GM18499 (cell line): ENCODE measurements at regions not wholly inside any gene's neighbourhood (a gene's known extent, or its start where the extent isn't known, plus 50 kb on each side); places are given as distances from the start of the nearest gene placed in this dataset.
"Not testable (repeated sequence)": the region's sequence is repeated elsewhere in the genome, so short reads cannot be mapped to it uniquely, and the experiment has no call there.

Experiments
- ATAC-seq: cut with Tn5 transposase; IDR thresholded peaks from one replicate; pipeline ENCODE4 v1.9.1; 2021; ENCODE audit warnings: moderate number of reproducible peaks; ENCODE audit not compliant: insufficient read depth, unreplicated experiment

DNA sequence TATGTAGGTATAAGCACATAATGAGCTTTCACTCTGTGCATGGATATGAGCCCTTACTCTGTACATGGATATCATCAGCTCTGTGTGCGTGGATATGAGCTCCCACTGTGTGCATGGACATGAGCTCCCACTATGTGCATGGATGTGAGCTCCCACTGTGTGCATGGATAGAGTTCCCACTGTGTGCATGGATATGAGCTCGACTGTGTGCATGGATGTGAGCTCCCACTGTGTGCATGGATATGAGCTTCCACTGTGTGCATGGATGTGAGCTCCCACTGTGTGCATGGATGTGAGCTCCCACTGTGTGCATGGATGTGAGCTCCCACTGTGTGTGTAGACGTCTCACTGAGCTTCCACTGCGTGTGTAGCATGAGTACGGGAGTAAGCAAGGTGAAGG lies 149.3 kb upstream of the ALKAL2 start:
- ATAC-seq, result no peak

DNA sequence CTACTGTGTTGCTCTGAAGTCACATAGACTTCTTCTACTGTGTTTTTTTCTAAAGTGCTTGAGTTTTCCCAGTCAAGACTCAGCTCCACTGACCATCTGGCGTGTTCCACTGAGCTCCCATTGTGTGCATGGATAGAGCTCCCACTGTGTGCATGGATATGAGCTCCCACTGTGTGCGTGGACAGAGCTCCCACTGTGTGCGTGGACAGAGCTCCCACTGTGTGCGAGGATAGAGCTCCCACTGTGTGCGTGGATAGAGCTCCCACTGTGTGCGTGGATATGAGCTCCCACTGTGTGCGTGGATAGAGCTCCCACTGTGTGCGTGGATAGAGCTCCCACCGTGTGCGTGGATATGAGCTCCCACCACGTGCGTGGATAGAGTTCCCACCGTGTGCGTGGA lies 148.3 kb upstream of the ALKAL2 start:
- ATAC-seq, result no peak

DNA sequence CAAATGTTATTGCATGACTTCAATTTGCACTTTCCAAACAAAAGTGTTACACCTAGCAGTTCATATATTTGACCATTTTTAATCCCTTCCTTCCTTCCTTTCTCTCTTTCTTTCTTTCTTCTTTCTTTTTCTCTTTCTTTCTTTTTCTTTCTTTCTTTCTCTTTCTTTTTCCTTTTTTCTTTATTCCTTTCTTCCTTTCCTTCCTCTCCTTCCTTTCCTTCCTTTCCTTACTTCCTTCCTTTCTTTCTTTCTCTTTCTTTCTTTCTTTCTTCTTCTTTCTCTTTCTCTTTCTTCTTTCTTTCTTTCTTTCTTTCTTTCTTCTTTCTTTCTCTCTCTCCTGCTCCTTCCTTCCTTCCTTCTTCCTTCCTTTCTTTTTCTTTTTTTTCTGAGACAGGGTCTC lies 146.7 kb upstream of the ALKAL2 start:
- ATAC-seq, result no peak

DNA sequence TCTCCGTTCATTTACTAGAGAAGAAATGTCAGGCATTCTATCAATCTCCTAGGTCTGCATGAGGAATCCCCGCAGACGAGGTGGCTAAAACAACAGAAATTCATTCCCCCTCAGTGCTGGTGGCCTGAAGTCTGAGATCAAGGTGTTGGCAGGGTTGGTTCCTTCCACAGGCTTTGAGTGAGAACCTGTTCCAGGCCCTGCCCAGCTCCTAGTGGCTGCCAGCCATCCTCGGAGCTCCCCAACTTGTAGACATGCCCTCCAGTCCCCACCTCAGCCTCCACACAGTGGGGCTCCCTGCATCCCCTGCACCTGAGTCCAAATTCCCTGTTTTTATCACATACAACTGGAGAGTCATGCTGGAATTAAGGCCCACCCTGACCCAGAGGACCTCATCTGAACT lies 145.3 kb upstream of the ALKAL2 start:
- no peak for ATAC-seq

DNA sequence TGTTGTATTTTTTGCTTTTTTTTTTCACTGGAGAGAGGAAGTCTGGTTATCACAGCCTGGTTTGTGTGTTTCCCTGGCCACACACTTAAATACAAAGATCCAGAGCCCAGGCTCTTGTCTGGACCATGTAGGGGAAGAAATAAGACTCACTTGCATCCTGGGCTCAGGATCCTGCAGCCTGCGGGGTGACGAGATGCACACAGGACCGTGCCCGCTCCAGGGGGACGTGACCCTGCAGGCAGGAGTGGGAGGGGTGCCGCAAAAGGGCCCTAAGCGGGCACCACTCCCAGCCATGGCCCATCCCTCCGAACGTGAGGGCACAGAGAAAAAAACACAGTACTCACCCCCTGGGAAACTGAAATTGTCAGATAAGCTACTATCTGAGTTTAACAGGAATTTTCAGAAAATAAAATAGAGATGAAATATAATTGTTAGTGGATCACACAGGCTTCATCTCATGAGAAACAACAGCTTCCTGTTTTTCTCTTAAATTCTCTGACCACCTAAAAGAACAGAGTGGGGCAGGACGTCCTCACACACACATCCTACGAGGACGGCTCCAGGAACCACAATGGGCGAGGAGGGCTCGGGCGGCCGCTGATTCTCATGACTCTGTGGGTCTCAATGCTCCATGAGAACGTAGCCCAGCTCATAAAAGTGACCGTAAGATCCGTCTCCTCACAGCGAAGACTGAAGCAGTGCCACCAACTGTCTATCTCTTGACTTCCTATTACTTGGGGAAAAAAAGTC lies 142.6 kb upstream of the ALKAL2 start:
- no peak for ATAC-seq

DNA sequence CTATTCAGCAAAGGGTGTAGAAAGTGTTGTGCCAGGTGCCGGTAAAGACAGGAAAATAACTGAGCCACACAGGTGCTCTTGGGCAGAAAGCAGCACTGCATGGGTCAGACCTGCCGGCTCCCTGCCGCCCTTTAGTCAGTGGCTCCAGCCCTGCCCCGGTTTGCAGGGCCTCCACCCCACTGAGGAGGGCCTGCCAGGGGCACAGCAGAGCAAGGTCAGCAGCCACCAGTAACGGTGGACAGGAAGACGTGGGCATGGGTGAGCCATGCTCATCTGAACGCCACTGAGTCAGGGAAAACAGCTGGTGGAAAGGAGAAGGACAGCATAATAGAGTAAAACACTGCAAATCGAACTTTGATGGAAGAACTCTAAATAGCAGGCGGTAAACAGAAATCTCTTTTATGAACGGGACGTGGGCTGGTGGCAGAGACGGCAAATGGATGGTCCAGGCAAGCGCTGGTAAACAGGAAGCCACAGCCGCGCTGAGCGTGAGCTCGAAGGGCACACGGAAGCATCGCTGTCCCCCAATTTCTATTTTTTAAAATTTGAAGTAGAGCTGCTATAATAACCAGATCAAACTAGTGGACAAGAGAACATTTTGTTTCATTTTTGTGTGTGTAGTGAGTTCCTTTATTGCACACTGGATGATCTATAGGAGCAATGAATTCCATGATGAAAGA lies 141.8 kb upstream of the ALKAL2 start:
- ATAC-seq, result no peak

DNA sequence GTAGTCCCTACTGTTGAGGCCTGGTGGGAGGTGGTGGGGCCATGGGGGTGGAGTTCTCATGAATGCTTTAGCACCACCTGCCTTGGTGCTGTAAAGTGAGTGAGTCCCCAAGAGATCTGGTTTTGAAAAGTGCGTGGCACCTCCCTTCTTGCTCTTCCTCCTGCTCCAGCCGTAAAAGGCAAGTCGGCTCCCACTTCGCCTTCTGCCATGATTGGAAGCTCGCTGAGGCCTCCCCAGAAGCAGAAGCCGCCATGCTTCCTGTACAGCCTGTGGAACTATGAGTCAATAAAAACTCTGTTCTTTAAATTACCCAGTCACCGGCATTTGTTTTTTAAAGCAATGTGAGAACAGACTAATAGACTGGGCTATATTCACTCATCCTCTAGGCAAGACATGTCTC lies 141.3 kb upstream of the ALKAL2 start:
- ATAC-seq, result no peak

DNA sequence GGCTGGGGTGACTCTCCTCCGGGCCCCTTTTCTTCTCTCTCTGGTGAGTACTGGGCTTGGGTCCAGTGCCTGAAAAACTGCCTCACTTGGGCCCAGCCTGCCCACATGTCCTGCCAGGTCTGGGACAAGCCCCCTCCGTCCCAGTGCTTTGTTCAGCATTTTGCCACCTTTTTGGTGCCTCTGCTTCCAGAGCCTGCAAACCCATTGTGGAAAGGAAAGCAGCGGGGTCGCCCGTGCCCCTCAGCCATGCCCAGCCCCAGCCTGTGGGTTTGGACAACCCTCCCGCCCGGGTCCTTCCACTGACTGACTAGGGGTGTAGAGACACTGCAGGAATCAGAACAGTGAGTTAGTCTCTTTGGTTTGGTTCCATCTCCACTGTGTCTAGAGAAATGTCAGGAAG lies 140.7 kb upstream of the ALKAL2 start:
- no peak for ATAC-seq

DNA sequence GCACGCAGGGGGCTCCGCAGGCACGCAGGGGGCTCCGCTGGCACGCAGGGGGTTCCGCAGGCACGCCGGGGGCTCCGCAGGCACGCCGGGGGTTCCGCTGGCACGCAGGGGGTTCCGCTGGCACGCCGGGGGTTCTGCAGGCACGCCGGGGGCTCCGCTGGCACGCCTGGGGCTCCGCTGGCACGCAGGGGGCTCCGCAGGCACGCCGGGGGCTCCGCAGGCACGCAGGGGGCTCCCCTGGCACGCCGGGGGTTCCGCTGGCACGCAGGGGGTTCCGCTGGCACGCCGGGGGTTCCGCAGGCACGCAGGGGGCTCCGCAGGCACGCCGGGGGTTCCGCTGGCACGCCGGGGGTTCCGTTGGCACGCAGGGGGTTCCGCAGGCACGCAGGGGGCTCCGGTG lies 138.8 kb upstream of the ALKAL2 start:
- not testable (repeated sequence) for ATAC-seq

DNA sequence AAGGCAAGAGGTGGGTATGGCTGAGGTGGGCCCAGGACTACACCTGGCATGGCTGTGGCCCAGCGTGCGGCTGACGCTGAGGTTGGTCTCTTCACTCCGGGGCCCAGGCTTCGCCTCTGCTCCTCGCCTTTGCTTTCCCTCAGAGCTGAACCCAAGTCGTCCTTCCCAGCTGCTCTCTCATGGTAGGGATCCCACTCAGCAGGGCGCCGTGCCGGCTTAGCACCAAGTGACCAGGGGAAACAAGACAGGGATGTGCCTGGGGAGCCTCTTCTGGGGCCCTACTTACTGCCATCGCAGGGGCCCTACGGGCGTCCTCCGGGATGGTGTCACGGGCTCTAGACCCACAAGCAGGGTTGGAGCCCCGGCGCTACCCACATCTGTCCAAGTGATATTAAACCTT lies 138.1 kb upstream of the ALKAL2 start:
- no peak for ATAC-seq

DNA sequence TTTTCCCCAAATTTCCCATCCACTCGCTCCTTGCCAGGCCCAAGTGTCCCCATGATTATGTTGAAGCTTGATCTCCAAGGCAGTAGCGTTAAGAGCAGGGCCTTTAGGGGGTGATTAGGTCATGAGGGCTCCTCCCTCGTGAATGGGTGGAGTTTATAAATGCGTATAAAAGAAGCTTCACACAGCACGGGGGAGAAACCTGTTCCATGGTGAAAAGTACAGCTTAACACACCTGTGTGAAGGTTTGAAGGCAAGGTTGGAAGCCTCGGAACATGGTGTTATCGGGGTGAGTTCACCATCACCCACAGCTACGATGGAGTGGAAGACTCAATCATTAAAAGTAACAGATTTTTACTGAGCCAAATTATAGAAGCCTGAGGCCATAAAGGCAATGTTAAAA lies 137.4 kb upstream of the ALKAL2 start:
- no peak for ATAC-seq

DNA sequence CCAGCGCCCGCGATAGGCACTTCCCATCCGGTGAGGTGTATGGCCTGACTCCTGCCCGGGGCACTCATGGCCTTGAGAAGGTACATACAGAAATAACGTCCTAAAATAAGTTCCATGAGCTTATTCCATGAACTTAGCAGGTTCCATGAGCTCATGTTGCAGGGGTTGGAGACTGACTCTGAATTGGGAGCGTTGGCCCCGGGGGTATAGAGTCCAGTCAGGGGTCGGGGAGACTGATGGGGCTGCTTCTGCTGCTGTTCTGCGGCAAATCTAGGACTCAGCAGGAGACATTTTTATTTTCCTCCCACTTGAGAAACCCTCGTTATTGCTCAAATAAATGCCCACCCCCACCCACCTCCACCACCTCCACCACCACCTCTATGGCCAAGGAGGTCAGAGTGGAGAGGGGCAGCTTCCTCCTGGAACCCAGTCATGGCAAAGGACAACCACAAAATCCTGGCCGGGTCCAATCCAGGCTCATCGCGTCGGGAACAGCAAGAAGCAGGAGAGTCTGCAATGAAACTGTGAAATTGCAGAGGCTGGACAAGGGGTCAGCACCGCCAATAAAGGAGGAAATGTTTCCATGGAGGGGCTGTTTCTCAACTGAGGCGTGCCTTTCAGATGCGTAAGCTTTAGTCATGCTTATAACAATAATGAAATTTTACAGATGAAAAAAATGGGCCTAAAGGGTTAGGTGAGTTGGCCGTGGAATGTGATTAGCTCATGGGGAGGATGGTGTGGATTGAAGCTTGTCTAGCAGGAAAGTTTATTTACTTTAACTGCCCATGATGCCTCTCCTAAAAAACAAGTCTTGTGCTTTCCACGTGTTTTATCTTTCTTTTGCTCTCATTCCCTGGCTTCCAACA lies 136.6 kb upstream of the ALKAL2 start:
- ATAC-seq, result no peak

DNA sequence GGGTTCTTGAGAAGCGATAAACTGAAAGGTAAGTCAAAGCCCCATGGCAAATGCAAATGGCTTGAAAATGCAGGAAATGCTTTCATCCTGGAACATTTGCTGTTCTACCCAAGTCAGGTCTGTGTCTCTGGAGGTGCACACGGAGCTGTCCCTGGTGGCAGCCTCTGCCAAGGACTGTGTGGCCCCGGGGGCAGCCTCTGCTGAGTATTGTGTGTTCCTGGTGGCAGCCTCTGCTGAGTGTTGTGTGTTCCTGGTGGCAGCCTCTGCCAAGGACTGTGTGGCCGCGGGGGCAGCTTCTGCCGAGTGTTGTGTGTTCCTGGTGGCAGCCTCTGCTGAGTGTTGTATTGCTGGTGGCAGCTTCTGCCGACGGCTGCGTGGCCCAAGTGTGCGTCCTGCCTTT lies 135.6 kb upstream of the ALKAL2 start:
- ATAC-seq, result no peak

DNA sequence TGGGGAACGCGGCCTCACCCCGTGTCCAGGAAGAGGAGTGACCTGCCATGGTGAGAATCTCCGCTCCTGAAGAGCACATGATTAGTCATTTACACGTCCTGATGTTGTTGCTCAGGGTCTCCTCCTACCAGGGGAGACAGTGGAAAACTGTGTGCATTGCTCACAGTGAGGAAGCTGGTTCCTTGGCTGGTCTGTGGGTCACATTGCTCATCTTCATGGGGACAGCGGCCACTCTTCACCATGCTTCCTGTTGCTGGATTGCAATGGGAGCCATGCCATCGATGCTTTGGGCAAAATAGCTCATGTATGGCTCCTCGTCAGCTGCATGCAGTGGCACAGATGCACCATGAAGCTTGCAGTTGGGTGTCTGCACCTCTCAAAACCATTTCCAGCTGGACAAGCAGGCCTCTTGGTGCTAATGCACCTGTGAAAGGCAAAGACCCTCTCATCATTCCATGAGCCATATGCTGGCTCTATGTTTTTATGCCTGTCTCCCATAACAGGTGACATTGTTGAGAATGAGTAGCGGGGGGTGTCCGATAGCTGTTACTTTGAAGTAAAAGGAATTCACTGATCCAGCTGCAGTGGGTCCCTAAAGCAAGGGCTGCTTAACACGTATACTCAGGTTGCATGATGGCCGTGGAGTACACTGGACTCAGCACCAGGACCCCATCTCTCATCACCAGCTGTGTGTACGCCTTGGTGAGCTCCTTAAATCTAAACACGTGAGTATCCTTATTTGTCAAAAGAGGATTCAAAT lies 135.0 kb upstream of the ALKAL2 start:
- ATAC-seq, result no peak

DNA sequence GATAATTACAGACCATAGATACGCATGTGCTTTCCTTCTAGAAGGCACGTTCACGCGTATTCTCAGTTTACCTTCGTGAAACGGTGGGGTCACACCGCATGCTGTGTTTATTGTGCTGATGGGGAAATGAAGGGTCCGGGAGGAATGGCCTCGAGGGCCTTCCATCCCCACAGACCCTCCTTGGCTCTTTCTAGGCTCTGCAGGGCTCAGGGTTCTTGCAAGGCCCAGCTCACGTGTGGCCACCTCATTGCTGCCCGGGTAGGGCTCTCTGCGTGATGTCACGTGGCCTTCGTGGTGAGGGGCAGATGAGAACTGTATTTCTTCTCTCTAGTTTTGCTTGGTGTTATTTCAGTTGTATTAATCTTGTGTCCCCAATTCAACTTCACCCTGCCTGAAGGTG lies 133.5 kb upstream of the ALKAL2 start:
- no peak for ATAC-seq

DNA sequence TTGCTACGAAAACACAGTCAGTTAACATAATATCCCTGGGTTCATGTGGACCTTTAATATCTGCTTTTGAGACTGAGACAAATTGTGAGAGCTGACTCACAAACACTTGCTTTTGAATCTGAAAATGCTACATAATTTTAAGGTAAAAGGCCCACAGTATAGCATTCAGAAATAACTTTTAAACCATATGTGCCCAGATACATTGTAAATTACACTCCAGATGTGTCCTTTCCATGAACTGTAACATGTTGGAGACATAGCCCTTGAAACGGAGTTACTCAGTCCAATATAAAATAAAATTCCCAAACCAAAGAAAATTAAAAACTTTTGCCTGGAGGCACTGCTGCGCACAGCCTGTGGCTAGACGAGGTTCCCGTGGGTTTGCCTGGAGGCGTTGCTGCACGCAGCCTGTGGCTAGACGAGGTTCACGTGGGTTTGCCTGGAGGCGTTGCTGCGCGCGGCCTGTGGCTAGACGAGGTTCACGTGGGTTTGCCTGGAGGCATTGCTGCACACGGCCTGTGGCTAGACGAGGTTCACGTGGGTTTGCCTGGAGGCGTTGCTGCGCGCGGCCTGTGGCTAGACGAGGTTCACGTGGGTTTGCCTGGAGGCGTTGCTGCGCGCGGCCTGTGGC lies 131.9 kb upstream of the ALKAL2 start:
- ATAC-seq, result no peak

DNA sequence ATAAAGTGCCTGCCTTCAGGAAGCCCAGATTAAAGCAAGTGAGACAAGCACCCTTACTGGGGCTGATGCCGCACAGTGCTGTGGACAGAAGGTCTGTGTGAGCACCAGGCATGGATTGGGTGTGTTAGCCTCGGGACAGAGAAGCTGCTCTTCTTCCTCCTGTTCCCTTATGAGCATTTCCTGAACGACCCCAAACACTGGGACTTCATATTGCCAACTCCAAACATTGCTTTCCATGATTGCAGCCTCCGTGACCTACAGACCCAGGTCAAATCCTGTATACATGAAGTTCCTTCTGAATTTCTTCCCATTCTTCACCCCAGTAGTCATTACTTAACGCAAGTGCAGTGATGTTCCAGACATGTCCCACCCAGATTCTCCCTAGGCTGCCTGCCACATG lies 129.8 kb upstream of the ALKAL2 start:
- no peak for ATAC-seq

DNA sequence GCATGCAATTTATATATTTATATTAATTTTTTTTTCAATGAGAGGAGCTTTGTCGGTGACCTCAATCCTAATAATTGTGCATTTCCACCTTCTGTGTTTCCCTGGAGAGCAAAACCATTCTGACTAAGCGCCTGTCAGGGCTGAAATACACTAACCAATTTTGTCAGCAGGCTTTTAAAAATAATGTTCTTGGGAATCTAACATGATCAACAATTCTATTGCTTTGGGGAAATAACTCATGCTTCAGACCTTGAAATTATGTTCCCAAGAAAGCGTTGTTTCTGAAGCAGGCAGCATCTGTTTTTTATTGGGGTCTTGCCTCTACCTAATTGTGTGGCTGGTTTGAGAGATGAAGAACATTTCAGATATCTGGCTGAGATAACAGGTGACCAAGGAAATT lies 129.1 kb upstream of the ALKAL2 start:
- ATAC-seq, result no peak

DNA sequence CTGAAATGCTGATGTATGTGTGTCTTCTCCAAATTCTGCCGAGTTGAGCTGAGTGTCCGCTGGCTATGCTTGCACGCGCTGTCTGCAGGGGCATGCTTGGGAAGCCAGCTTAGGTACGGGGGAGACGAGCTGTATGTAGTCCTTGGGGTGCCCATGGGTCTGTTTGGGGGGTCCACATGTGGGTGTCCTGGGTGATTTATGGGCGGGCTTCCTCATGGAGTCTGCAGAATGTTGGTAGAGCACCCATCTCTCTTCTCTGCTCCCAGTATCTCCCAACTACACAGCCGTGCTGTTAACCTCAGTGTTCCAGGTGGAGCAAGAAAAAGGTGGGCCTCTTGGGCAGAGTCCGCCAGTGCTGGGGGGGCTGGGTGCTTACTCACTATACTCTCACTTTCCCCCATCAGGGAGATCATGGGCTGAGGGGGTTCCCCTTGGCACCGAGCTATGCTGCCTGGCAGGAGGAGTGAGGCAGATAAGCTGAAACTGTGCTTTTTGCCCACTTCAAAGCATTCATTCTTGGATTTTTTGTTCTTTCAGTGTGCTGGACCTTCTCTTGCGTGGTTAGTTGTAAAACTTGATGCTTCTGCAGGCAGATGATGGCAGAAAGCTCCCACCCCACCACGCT lies 128.2 kb upstream of the ALKAL2 start:
- ATAC-seq, result no peak

DNA sequence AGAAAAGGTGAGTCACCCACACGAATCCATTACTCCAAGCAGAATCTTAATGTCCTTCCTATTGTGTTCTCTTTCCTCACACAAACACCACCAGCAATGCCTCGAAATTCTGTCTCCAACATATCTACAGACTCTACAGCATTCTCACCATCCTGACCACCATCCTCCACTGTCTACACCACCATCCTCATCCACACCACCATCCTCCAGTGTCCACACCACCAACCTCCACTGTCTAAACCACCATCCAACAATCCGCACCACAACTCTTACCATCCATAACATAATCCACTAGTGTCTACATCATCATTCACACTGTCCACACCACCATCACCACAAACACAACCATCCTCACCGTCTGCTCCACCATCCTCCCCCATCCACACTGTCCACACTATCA lies 121.6 kb upstream of the ALKAL2 start:
- ATAC-seq, result no peak
